BE2C (cell line): ENCODE measurements at regions not wholly inside any gene's neighbourhood (a gene's known extent, or its start where the extent isn't known, plus 50 kb on each side); places are given as distances from the start of the nearest gene placed in this dataset.

Experiments used
- DNase-seq: peaks from one replicate; pipeline ENCODE4 v3.0.0-alpha.2; 2020
- H3K27me3 ChIP-seq: fragments of 250-450 bp; sonication (Bioruptor Pico); 2 replicates; pipeline ENCODE4 v1.5.1; 2020; ENCODE audit warnings: mild to moderate bottlenecking
- H3K36me3 ChIP-seq: fragments of 250-450 bp; sonication (Bioruptor Pico); 2 replicates; pipeline ENCODE4 v1.5.1; 2020; ENCODE audit warnings: mild to moderate bottlenecking
- H3K4me1 ChIP-seq: fragments of 250-450 bp; sonication (Bioruptor Pico); 2 replicates; pipeline ENCODE4 v1.5.1; 2020
- H3K4me3 ChIP-seq: 2 replicates; pipeline ENCODE4 v1.5.1; 2011; ENCODE audit warnings: low read depth, low read length
- H3K9me3 ChIP-seq: fragments of 250-450 bp; sonication (Bioruptor Pico); 2 replicates; pipeline ENCODE4 v1.5.1; 2020
- TF ChIP-seq, protein P1 (sequence below): IDR thresholded peaks from 2 replicates; pipeline ENCODE4 v1.5.1; 2012; ENCODE audit warnings: mild to moderate bottlenecking, low read depth, low read length

DNA sequence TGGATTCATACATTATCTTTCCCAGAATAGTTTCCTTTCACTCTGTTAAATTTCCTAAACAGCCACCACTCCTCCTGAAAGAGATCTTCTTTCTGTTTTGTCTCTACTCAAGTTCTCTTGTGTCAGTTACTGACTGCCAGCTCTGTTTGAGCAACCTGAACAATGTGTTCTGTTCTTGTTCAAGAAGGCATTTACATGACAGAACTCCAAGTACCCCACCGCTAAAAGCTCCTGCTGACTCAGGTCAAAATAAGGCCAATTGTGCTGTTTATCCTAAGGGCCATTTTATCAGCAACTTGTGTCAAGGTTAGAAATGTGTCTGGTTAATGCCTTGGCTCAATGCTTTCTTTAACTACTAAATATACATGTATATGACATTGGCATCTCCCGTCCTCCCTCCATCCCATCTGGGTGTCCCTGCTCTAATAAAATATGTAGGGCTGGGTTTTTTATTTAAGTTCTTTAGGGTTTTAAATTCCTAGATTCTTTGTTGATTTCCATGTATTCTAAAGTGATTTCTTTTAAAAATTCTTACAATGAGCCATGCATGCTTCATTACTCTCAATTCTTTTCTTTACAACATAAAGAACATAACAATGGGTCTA, 144.3 kb upstream of the PAQR3 start:
- no peaks in the 10 kb centered on the region for H3K36me3 ChIP-seq
- no peaks in the 10 kb centered on the region for H3K9me3 ChIP-seq
- H3K4me1 ChIP-seq = no peaks in the 10 kb centered on the region
- H3K4me3 ChIP-seq = no peak overlapping the region
- DNase-seq = no peak
- TF ChIP-seq, protein P1, sequence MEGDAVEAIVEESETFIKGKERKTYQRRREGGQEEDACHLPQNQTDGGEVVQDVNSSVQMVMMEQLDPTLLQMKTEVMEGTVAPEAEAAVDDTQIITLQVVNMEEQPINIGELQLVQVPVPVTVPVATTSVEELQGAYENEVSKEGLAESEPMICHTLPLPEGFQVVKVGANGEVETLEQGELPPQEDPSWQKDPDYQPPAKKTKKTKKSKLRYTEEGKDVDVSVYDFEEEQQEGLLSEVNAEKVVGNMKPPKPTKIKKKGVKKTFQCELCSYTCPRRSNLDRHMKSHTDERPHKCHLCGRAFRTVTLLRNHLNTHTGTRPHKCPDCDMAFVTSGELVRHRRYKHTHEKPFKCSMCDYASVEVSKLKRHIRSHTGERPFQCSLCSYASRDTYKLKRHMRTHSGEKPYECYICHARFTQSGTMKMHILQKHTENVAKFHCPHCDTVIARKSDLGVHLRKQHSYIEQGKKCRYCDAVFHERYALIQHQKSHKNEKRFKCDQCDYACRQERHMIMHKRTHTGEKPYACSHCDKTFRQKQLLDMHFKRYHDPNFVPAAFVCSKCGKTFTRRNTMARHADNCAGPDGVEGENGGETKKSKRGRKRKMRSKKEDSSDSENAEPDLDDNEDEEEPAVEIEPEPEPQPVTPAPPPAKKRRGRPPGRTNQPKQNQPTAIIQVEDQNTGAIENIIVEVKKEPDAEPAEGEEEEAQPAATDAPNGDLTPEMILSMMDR = no peak
- no peaks in the 10 kb centered on the region for H3K27me3 ChIP-seq

DNA sequence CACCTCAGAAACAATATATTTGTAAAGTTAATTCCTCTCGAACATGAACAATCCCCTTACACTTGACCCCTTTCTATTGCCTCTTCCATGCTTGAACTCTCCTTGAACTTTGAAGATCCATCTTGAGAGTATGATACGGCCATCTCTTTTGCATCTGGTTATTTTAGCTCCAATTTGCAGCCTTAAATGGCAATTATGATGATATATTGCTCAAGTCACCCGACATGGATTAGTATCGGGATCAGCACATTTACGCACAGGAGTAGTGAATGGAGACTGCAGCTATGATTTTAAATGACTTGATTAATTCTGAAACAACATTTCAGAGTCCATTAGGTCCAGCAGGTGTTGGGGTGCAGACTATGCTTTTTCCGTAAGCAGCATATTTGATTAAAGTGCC, 143.8 kb upstream of the PAQR3 start:
- no peaks in the 10 kb centered on the region for H3K27me3 ChIP-seq
- DNase-seq = no peak
- H3K36me3 ChIP-seq = no peaks in the 10 kb centered on the region
- TF ChIP-seq, protein P1 = no peak
- H3K4me3 ChIP-seq = no peak overlapping the region
- no peaks in the 10 kb centered on the region for H3K4me1 ChIP-seq
- H3K9me3 ChIP-seq = no peaks in the 10 kb centered on the region

- H3K4me1 ChIP-seq = no peaks in the 10 kb centered on the region
- DNase-seq = no peak
- no peaks in the 10 kb centered on the region for H3K36me3 ChIP-seq
- no peak overlapping the region for H3K4me3 ChIP-seq
- no peaks in the 10 kb centered on the region for H3K27me3 ChIP-seq
- TF ChIP-seq, protein P1 = no peak
- no peaks in the 10 kb centered on the region for H3K9me3 ChIP-seq
These were observed 142.7 kb upstream of the PAQR3 start for GRCh38 chr4:79081973-79082372.

- DNase-seq = no peak
- no peaks in the 10 kb centered on the region for H3K9me3 ChIP-seq
- H3K4me3 ChIP-seq = no peak overlapping the region
- no peaks in the 10 kb centered on the region for H3K36me3 ChIP-seq
- TF ChIP-seq, protein P1 = no peak
- no peaks in the 10 kb centered on the region for H3K27me3 ChIP-seq
- no peaks in the 10 kb centered on the region for H3K4me1 ChIP-seq
These were observed 139.1 kb upstream of the PAQR3 start for GRCh38 chr4:79078339-79078738.

DNA sequence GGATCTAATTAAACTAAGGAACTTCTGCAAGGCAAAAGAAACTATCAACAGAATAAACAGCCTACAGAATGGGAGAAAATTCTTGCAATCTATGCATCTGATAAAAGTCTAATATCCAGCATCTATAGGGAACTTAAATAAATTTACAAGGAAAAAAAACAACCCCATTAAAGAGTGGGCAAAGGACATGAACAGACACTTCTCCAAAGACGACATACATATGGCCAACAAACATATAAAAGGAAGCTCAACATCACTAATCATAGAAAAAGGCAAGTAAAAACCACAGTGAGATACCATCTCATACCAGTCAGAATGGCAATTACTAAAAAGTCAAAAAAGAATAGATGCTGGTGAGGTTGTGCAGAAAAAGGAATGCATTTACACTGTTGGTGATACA, 134.8 kb upstream of the PAQR3 start:
- TF ChIP-seq, protein P1 = no peak
- Histone ChIP-seq H3K36me3 (no peaks in the 10 kb centered on the region), H3K27me3 (no peaks in the 10 kb centered on the region), H3K4me3 (no peak overlapping the region), H3K9me3 (no peaks in the 10 kb centered on the region), H3K4me1 (no peaks in the 10 kb centered on the region)
- DNase-seq = no peak

GRCh38 chr4:79073471-79073870, 134.2 kb upstream of the PAQR3 start:
- DNase-seq = no peak
- Histone ChIP-seq H3K9me3 (no peaks in the 10 kb centered on the region), H3K4me3 (no peak overlapping the region), H3K4me1 (no peaks in the 10 kb centered on the region), H3K36me3 (no peaks in the 10 kb centered on the region), H3K27me3 (no peaks in the 10 kb centered on the region)
- TF ChIP-seq, protein P1 = no peak
